H9 (cell line): ENCODE measurements at regions not wholly inside any gene's neighbourhood (a gene's known extent, or its start where the extent isn't known, plus 50 kb on each side); places are given as distances from the start of the nearest gene placed in this dataset.

ENCODE experiments used
- DNase-seq: peaks from one replicate; pipeline ENCODE4 v3.0.0-alpha.2; 2017
- H2AFZ ChIP-seq: one replicate; pipeline ENCODE4 v1.6.1; 2013; ENCODE audit warnings: mild to moderate bottlenecking, low read length, control low read depth, moderate library complexity
- H2AK5ac ChIP-seq: 2 replicates; pipeline ENCODE4 v1.6.1; 2013; ENCODE audit warnings: low read length, control low read depth, mixed read lengths; ENCODE audit not compliant: insufficient read length
- H2BK120ac ChIP-seq: one replicate; pipeline ENCODE4 v1.6.1; 2013; ENCODE audit warnings: low read depth, mild to moderate bottlenecking, low read length, control low read depth, inconsistent platforms; ENCODE audit not compliant: poor library complexity, severe bottlenecking
- H2BK12ac ChIP-seq: 2 replicates; pipeline ENCODE4 v1.6.1; 2013; ENCODE audit warnings: low read length, control low read depth, mixed read lengths, low read depth; ENCODE audit not compliant: insufficient read length
- H2BK15ac ChIP-seq: 2 replicates; pipeline ENCODE4 v1.6.1; 2013; ENCODE audit warnings: low read depth, low read length, control low read depth
- H2BK20ac ChIP-seq: one replicate; pipeline ENCODE4 v1.6.1; 2013; ENCODE audit warnings: low read depth, mild to moderate bottlenecking, low read length, control low read depth, inconsistent platforms; ENCODE audit not compliant: poor library complexity, severe bottlenecking
- H2BK5ac ChIP-seq: 2 replicates; pipeline ENCODE4 v1.6.1; 2013; ENCODE audit warnings: low read length, control low read depth, mixed read lengths; ENCODE audit not compliant: insufficient read length
- H3K14ac ChIP-seq: 2 replicates; pipeline ENCODE4 v1.6.1; 2013; ENCODE audit warnings: low read length, control low read depth; ENCODE audit not compliant: insufficient read depth
- H3K18ac ChIP-seq: 2 replicates; pipeline ENCODE4 v1.6.1; 2013; ENCODE audit warnings: low read depth, mild to moderate bottlenecking, mixed read lengths, low read length, control low read depth; ENCODE audit not compliant: insufficient read length
- H3K23ac ChIP-seq: 2 replicates; pipeline ENCODE4 v1.6.1; 2013; ENCODE audit warnings: low read length, control low read depth, mixed read lengths, low read depth; ENCODE audit not compliant: insufficient read length
- H3K23me2 ChIP-seq: 2 replicates; pipeline ENCODE4 v1.6.1; 2013; ENCODE audit warnings: low read depth, mild to moderate bottlenecking, mixed read lengths, low read length, control low read depth; ENCODE audit not compliant: insufficient read length, poor library complexity, severe bottlenecking
- H3K27ac ChIP-seq: 2 replicates; pipeline ENCODE4 v1.5.1; 2013; ENCODE audit warnings: low read length, control low read depth, mixed read lengths, low read depth; ENCODE audit not compliant: insufficient read length
- H3K27me3 ChIP-seq: 2 replicates; pipeline ENCODE4 v1.6.1; 2013; ENCODE audit warnings: low read length, control low read depth, inconsistent platforms; ENCODE audit not compliant: insufficient read depth
- H3K4ac ChIP-seq: 2 replicates; pipeline ENCODE4 v1.6.1; 2013; ENCODE audit warnings: low read depth, mild to moderate bottlenecking, control low read depth, inconsistent platforms, low read length, moderate library complexity
- H3K4me1 ChIP-seq: 2 replicates; pipeline ENCODE4 v1.6.1; 2013; ENCODE audit warnings: low read length, control low read depth, inconsistent platforms; ENCODE audit not compliant: insufficient read depth
- H3K4me2 ChIP-seq: 2 replicates; pipeline ENCODE4 v1.6.1; 2013; ENCODE audit warnings: low read length, control low read depth, mixed read lengths; ENCODE audit not compliant: insufficient read length, insufficient read depth
- H3K56ac ChIP-seq: 2 replicates; pipeline ENCODE4 v1.6.1; 2013; ENCODE audit warnings: low read depth, mild to moderate bottlenecking, mixed read lengths, low read length, control low read depth; ENCODE audit not compliant: insufficient read length
- H3K79me1 ChIP-seq: 2 replicates; pipeline ENCODE4 v1.6.1; 2013; ENCODE audit warnings: low read depth, mild to moderate bottlenecking, moderate library complexity, low read length, control low read depth, inconsistent platforms; ENCODE audit not compliant: insufficient read depth, poor library complexity, severe bottlenecking
- H3K79me2 ChIP-seq: 2 replicates; pipeline ENCODE4 v1.6.1; 2013; ENCODE audit warnings: low read length, control low read depth, inconsistent platforms; ENCODE audit not compliant: insufficient read depth
- H3K9ac ChIP-seq: 2 replicates; pipeline ENCODE4 v1.6.1; 2013; ENCODE audit warnings: low read length, control low read depth, mixed read lengths; ENCODE audit not compliant: insufficient read length; ENCODE audit errors: extremely low read depth
- H3K9me3 ChIP-seq: one replicate; pipeline ENCODE4 v1.6.1; 2013; ENCODE audit warnings: low read depth, low read length, inconsistent platforms; ENCODE audit not compliant: control insufficient read depth
- H3T11ph ChIP-seq: one replicate; pipeline ENCODE4 v1.6.1; 2013; ENCODE audit warnings: mild to moderate bottlenecking, low read length, control low read depth, inconsistent platforms
- H4K20me1 ChIP-seq: one replicate; pipeline ENCODE4 v1.6.1; 2013; ENCODE audit not compliant: control insufficient read depth, insufficient read length, insufficient read depth
- H4K5ac ChIP-seq: 2 replicates; pipeline ENCODE4 v1.6.1; 2013; ENCODE audit warnings: low read depth, mild to moderate bottlenecking, mixed read lengths, low read length, control low read depth; ENCODE audit not compliant: insufficient read length
- H4K8ac ChIP-seq: replicated peaks from 2 replicates; pipeline ENCODE4 v1.6.1; 2013; ENCODE audit warnings: low read length, control low read depth, mixed read lengths, low read depth; ENCODE audit not compliant: insufficient read length
- H4K91ac ChIP-seq: 2 replicates; pipeline ENCODE4 v1.6.1; 2013; ENCODE audit warnings: low read depth, mild to moderate bottlenecking, moderate library complexity, mixed read lengths, low read length, control low read depth; ENCODE audit not compliant: insufficient read length
- H3K27ac Mint-ChIP-seq, 3 experiments: 2 replicates in 2 of 3; 3 replicates in 1 of 3; pipeline ENCODE4 v1.8.0; 2020 to 2021; ENCODE audit warnings: mixed read lengths in 3 of 3, mild to moderate bottlenecking in 1 of 3, moderate library complexity in 1 of 3
- H3K27me3 Mint-ChIP-seq: 2 replicates; pipeline ENCODE4 v1.8.0; 2021; ENCODE audit warnings: low read depth, mild to moderate bottlenecking, moderate library complexity, mixed read lengths
- H3K36me3 Mint-ChIP-seq, 3 experiments: 2 replicates in 2 of 3; 3 replicates in 1 of 3; pipeline ENCODE4 v1.8.0; 2020 to 2021; ENCODE audit warnings: low read depth in 3 of 3, mixed read lengths in 3 of 3; ENCODE audit not compliant: insufficient read depth in 1 of 3
- H3K4me1 Mint-ChIP-seq, 2 experiments: 2 replicates each; pipeline ENCODE4 v1.8.0; 2020; ENCODE audit warnings: mixed read lengths in 2 of 2
- H3K4me3 Mint-ChIP-seq, 2 experiments: 2 replicates in 1 of 2; 3 replicates in 1 of 2; pipeline ENCODE4 v1.8.0; 2020 to 2021; ENCODE audit warnings: mild to moderate bottlenecking in 2 of 2, mixed read lengths in 2 of 2, moderate library complexity in 1 of 2
- H3K9me3 Mint-ChIP-seq, 2 experiments: 2 replicates in 1 of 2; 3 replicates in 1 of 2; pipeline ENCODE4 v1.8.0; 2020; ENCODE audit warnings: mild to moderate bottlenecking in 2 of 2, mixed read lengths in 2 of 2, moderate library complexity in 1 of 2
- TF ChIP-seq, protein P1 (sequence below): fragments of 200-600 bp; sonication (generic); conservative IDR thresholded peaks from 3 replicates; pipeline ENCODE4 v1.8.0; 2021; ENCODE audit warnings: antibody characterized with exemption, mild to moderate bottlenecking

GRCh38 chr11:29538339-29539036, 478.3 kb downstream of the KCNA4 start:
- Histone ChIP-seq H4K5ac (no peak overlapping the region), H4K8ac (no peak overlapping the region), H3K4ac (no peak overlapping the region), H2AFZ (no peak overlapping the region), H3K79me2 (no peaks in the 10 kb centered on the region), H3K9ac (no peak overlapping the region), H2BK20ac (no peak overlapping the region), H2BK15ac (no peak overlapping the region), H3K79me1 (no peaks in the 10 kb centered on the region), H2BK5ac (no peak overlapping the region), H3K23me2 (no peaks in the 10 kb centered on the region), H3K4me1 (no peaks in the 10 kb centered on the region), H3K18ac (no peak overlapping the region), H3K9me3 (no peaks in the 10 kb centered on the region), H4K91ac (no peak overlapping the region), H4K20me1 (no peaks in the 10 kb centered on the region), H3T11ph (no peak overlapping the region), H3K27ac (no peak overlapping the region), H3K27me3 (no peaks in the 10 kb centered on the region), H3K56ac (no peak overlapping the region), H3K4me2 (no peak overlapping the region), H2BK120ac (no peak overlapping the region), H3K23ac (no peak overlapping the region), H2AK5ac (no peak overlapping the region), H2BK12ac (no peak overlapping the region), H3K14ac (no peak overlapping the region)
- DNase-seq = no peak
- no peak overlapping the region for H3K27ac Mint-ChIP-seq
- no peaks in the 10 kb centered on the region for H3K36me3 Mint-ChIP-seq
- TF ChIP-seq, protein P1, sequence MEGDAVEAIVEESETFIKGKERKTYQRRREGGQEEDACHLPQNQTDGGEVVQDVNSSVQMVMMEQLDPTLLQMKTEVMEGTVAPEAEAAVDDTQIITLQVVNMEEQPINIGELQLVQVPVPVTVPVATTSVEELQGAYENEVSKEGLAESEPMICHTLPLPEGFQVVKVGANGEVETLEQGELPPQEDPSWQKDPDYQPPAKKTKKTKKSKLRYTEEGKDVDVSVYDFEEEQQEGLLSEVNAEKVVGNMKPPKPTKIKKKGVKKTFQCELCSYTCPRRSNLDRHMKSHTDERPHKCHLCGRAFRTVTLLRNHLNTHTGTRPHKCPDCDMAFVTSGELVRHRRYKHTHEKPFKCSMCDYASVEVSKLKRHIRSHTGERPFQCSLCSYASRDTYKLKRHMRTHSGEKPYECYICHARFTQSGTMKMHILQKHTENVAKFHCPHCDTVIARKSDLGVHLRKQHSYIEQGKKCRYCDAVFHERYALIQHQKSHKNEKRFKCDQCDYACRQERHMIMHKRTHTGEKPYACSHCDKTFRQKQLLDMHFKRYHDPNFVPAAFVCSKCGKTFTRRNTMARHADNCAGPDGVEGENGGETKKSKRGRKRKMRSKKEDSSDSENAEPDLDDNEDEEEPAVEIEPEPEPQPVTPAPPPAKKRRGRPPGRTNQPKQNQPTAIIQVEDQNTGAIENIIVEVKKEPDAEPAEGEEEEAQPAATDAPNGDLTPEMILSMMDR = no peak
- no peaks in the 10 kb centered on the region for H3K27me3 Mint-ChIP-seq
- no peak overlapping the region for H3K4me3 Mint-ChIP-seq
- no peaks in the 10 kb centered on the region for H3K9me3 Mint-ChIP-seq
- no peaks in the 10 kb centered on the region for H3K4me1 Mint-ChIP-seq
